HEK293 (cell line): ENCODE measurements at regions not wholly inside any gene's neighbourhood (a gene's known extent, or its start where the extent isn't known, plus 50 kb on each side); places are given as distances from the start of the nearest gene placed in this dataset.

Source experiments
- CTCF ChIA-PET: fragments of 350-600 bp; formaldehyde crosslinking; extraction: SDS; loops from one replicate; lab custom pipeline; 2021; ENCODE audit warnings: antibody characterized with exemption; lab: Yijun Ruan, JAX
- POLR2A ChIA-PET: fragments of 300-600 bp; formaldehyde crosslinking; extraction: SDS; loops from one replicate; lab custom pipeline; 2020; ENCODE audit warnings: antibody characterized with exemption, inconsistent platforms; lab: Yijun Ruan, JAX
- H3K27ac ChIP-seq: fragments of 200-500 bp; sonication (Bioruptor generic); 2 replicates; pipeline ENCODE4 v1.5.1; 2014; ENCODE audit warnings: low read depth, low read length, control low read depth, inconsistent platforms; ENCODE audit errors: extremely low read depth
- H3K36me3 ChIP-seq, 2 experiments: fragments of 200-500 bp in 1 of 2; sonication (Bioruptor generic) in 1 of 2; 1 replicate in 1 of 2; 2 replicates in 1 of 2; pipeline ENCODE4 v1.5.1; 2014 to 2017; ENCODE audit warnings: inconsistent platforms in 2 of 2, low read length in 2 of 2; ENCODE audit not compliant: control insufficient read depth in 2 of 2, insufficient read depth in 1 of 2
- H3K4me1 ChIP-seq: fragments of 200-500 bp; sonication (Bioruptor generic); 2 replicates; pipeline ENCODE4 v1.5.1; 2014; ENCODE audit warnings: mild to moderate bottlenecking, low read length, inconsistent platforms; ENCODE audit not compliant: control insufficient read depth, insufficient read depth
- H3K4me3 ChIP-seq: 2 replicates; pipeline ENCODE4 v1.5.1; 2011; ENCODE audit warnings: low read depth, mild to moderate bottlenecking, control low read depth, low read length, moderate library complexity
- H3K9me3 ChIP-seq: fragments of 200-500 bp; sonication (Bioruptor generic); 2 replicates; pipeline ENCODE4 v1.5.1; 2014; ENCODE audit warnings: low read depth, low read length, inconsistent platforms; ENCODE audit not compliant: control insufficient read depth, insufficient read depth
- BCL11B ChIP-seq: fragments of 450-650 bp; formaldehyde crosslinking; IDR thresholded peaks from 2 replicates; pipeline ENCODE4 v1.5.1; 2016; ENCODE audit warnings: low read depth, missing biosample characterization, missing genetic modification characterization
- GLI2 ChIP-seq: fragments of 450-650 bp; formaldehyde crosslinking; IDR thresholded peaks from 2 replicates; pipeline ENCODE4; 2017; ENCODE audit warnings: missing biosample characterization, missing genetic modification characterization, low read depth, borderline replicate concordance
- GLIS2 ChIP-seq: fragments of 450-650 bp; formaldehyde crosslinking; IDR thresholded peaks from 2 replicates; pipeline ENCODE4 v1.5.1; 2016; ENCODE audit warnings: missing biosample characterization, missing genetic modification characterization
- MZF1 ChIP-seq: fragments of 450-650 bp; formaldehyde crosslinking; IDR thresholded peaks from 2 replicates; pipeline ENCODE4 v1.5.1; 2017; ENCODE audit warnings: missing biosample characterization, missing genetic modification characterization, borderline replicate concordance
- SETDB1 ChIP-seq: IDR thresholded peaks from one replicate; pipeline ENCODE4 v1.6.1; 2017; ENCODE audit warnings: mild to moderate bottlenecking, low read length, moderate library complexity, mixed read lengths; ENCODE audit not compliant: insufficient read length
- YY2 ChIP-seq: fragments of 450-650 bp; formaldehyde crosslinking; IDR thresholded peaks from 2 replicates; pipeline ENCODE4 v1.5.1; 2016; ENCODE audit warnings: missing biosample characterization, missing genetic modification characterization
- ZNF114 ChIP-seq: fragments of 450-650 bp; formaldehyde crosslinking; IDR thresholded peaks from 2 replicates; pipeline ENCODE4 v1.5.0; 2017; ENCODE audit warnings: missing biosample characterization, missing genetic modification characterization
- ZNF121 ChIP-seq: fragments of 450-650 bp; formaldehyde crosslinking; IDR thresholded peaks from 2 replicates; pipeline ENCODE4 v1.5.1; 2016; ENCODE audit warnings: missing biosample characterization, missing genetic modification characterization
- ZNF184 ChIP-seq: fragments of 450-650 bp; IDR thresholded peaks from 2 replicates; pipeline ENCODE4 v1.5.1; 2018; ENCODE audit warnings: missing biosample characterization, mild to moderate bottlenecking, missing genetic modification characterization
- ZNF2 ChIP-seq: fragments of 450-650 bp; formaldehyde crosslinking; IDR thresholded peaks from 2 replicates; pipeline ENCODE4 v1.5.1; 2016; ENCODE audit warnings: missing biosample characterization, missing genetic modification characterization
- ZNF248 ChIP-seq: fragments of 450-650 bp; formaldehyde crosslinking; IDR thresholded peaks from 2 replicates; pipeline ENCODE4 v1.5.1; 2017; ENCODE audit warnings: missing biosample characterization, missing genetic modification characterization
- ZNF366 ChIP-seq: fragments of 450-650 bp; formaldehyde crosslinking; conservative IDR thresholded peaks from 2 replicates; pipeline ENCODE4 v1.5.1; 2016; ENCODE audit warnings: missing biosample characterization, missing genetic modification characterization
- ZNF549 ChIP-seq: fragments of 450-650 bp; IDR thresholded peaks from 2 replicates; pipeline ENCODE4 v1.5.1; 2018; ENCODE audit warnings: missing biosample characterization, missing genetic modification characterization, mild to moderate bottlenecking, inconsistent platforms, moderate library complexity
- ZNF558 ChIP-seq: fragments of 450-650 bp; formaldehyde crosslinking; IDR thresholded peaks from 2 replicates; pipeline ENCODE4 v1.5.1; 2016; ENCODE audit warnings: missing biosample characterization, missing genetic modification characterization
- ZNF596 ChIP-seq: fragments of 450-650 bp; IDR thresholded peaks from 2 replicates; pipeline ENCODE4 v1.5.0; 2018; ENCODE audit warnings: missing biosample characterization, mild to moderate bottlenecking, missing genetic modification characterization, moderate library complexity
- ZNF600 ChIP-seq: fragments of 450-650 bp; formaldehyde crosslinking; IDR thresholded peaks from 2 replicates; pipeline ENCODE4 v1.5.1; 2016; ENCODE audit warnings: missing biosample characterization, missing genetic modification characterization
- ZNF707 ChIP-seq: fragments of 450-650 bp; formaldehyde crosslinking; IDR thresholded peaks from 2 replicates; pipeline ENCODE4 v1.5.1; 2016; ENCODE audit warnings: missing biosample characterization, missing genetic modification characterization
- ZNF837 ChIP-seq: fragments of 450-650 bp; formaldehyde crosslinking; IDR thresholded peaks from 2 replicates; pipeline ENCODE4 v1.5.1; 2016; ENCODE audit warnings: missing biosample characterization, missing genetic modification characterization
- ZSCAN23 ChIP-seq: fragments of 450-650 bp; formaldehyde crosslinking; IDR thresholded peaks from 2 replicates; pipeline ENCODE4 v1.5.1; 2016; ENCODE audit warnings: missing biosample characterization, missing genetic modification characterization
- TF ChIP-seq, protein P1 (sequence below): fragments of 450-650 bp; formaldehyde crosslinking; IDR thresholded peaks from 2 replicates; pipeline ENCODE4 v1.5.1; 2016; ENCODE audit warnings: missing biosample characterization, missing genetic modification characterization
- TF ChIP-seq, protein P2 (sequence below): fragments of 450-650 bp; formaldehyde crosslinking; IDR thresholded peaks from 2 replicates; pipeline ENCODE4 v1.5.1; 2016; ENCODE audit warnings: missing biosample characterization, missing genetic modification characterization
- TF ChIP-seq, protein P3 (sequence below): fragments of 450-650 bp; formaldehyde crosslinking; IDR thresholded peaks from 2 replicates; pipeline ENCODE4 v1.5.1; 2016; ENCODE audit warnings: missing biosample characterization, missing genetic modification characterization

DNA sequence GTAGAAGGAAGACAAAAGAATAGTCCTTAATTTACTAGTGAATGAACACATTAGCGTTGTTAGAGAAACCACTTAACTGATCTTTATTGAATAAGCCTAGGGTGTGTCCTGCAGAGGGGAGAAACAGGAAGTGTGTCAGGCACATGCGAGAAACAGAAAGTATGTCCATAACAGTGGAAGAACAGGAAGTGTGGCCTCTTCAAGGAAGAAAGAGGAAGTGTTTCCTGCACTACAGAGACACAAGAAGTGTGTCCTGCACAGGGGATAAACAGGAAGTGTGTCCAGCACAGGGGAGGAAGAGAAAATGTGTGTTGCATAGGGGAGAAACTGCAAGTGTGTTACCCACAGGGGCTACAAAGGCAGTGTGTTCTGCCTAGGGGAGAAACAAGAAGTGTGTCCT is 539.6 kb upstream of the PRKX start (continued):
- TF ChIP-seq, protein P1, sequence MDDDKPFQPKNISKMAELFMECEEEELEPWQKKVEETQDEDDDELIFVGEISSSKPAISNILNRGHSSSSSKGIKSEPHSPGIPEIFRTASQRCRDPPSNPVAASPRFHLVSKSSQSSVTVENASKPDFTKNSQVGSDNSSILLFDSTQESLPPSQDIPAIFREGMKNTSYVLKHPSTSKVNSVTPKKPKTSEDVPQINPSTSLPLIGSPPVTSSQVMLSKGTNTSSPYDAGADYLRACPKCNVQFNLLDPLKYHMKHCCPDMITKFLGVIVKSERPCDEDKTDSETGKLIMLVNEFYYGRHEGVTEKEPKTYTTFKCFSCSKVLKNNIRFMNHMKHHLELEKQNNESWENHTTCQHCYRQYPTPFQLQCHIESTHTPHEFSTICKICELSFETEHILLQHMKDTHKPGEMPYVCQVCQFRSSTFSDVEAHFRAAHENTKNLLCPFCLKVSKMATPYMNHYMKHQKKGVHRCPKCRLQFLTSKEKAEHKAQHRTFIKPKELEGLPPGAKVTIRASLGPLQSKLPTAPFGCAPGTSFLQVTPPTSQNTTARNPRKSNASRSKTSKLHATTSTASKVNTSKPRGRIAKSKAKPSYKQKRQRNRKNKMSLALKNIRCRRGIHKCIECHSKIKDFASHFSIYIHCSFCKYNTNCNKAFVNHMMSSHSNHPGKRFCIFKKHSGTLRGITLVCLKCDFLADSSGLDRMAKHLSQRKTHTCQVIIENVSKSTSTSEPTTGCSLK (tag by site-specific recombination) = no peak
- TF ChIP-seq ZNF549 (tag by site-specific recombination) (no peak), SETDB1 (no peak), ZNF2 (tag by site-specific recombination) (no peak), GLI2 (no peak), BCL11B (no peak), ZNF184 (no peak)
- TF ChIP-seq, protein P2, sequence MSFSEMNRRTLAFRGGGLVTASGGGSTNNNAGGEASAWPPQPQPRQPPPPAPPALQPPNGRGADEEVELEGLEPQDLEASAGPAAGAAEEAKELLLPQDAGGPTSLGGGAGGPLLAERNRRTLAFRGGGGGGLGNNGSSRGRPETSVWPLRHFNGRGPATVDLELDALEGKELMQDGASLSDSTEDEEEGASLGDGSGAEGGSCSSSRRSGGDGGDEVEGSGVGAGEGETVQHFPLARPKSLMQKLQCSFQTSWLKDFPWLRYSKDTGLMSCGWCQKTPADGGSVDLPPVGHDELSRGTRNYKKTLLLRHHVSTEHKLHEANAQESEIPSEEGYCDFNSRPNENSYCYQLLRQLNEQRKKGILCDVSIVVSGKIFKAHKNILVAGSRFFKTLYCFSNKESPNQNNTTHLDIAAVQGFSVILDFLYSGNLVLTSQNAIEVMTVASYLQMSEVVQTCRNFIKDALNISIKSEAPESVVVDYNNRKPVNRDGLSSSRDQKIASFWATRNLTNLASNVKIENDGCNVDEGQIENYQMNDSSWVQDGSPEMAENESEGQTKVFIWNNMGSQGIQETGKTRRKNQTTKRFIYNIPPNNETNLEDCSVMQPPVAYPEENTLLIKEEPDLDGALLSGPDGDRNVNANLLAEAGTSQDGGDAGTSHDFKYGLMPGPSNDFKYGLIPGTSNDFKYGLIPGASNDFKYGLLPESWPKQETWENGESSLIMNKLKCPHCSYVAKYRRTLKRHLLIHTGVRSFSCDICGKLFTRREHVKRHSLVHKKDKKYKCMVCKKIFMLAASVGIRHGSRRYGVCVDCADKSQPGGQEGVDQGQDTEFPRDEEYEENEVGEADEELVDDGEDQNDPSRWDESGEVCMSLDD (tag by site-specific recombination) = no peak
- TF ChIP-seq, protein P3, sequence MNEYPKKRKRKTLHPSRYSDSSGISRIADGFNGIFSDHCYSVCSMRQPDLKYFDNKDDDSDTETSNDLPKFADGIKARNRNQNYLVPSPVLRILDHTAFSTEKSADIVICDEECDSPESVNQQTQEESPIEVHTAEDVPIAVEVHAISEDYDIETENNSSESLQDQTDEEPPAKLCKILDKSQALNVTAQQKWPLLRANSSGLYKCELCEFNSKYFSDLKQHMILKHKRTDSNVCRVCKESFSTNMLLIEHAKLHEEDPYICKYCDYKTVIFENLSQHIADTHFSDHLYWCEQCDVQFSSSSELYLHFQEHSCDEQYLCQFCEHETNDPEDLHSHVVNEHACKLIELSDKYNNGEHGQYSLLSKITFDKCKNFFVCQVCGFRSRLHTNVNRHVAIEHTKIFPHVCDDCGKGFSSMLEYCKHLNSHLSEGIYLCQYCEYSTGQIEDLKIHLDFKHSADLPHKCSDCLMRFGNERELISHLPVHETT (tag by site-specific recombination) = no peak
- TF ChIP-seq, all 188 proteins: peak for 0

DNA sequence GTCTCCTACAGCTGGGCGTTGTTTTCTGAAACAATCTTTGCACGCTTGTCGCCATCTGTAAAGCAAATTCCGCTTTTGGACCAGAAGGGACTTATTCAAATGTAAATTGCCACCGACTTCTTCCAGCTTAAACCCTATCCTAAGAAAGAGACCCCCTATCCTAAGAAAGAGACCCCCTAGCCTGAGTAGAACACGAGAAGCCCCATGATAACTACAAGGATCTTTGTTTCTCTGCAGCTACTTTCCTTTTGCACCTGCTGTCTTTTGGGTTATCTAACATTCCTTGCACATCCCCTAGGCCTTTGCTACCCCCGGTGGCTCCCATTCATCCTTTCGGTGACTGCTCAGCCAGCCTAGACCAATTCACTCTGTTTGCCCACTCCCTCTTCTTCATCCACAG is 536.0 kb upstream of the PRKX start:
- CTCF ChIA-PET = no interaction called here
- POLR2A ChIA-PET = no interaction called here
- Histone ChIP-seq H3K4me1 (no peaks in the 10 kb centered on the region), H3K36me3 (no peaks in the 10 kb centered on the region), H3K9me3 (no peaks in the 10 kb centered on the region), H3K27ac (no peak overlapping the region), H3K4me3 (no peak overlapping the region)
- no peak for TF ChIP-seq ZNF121
- TF ChIP-seq ZSCAN23 (tag by site-specific recombination) = no peak
- TF ChIP-seq GLIS2 = no peak
- TF ChIP-seq ZNF596 (tag by site-specific recombination) = no peak
- no peak for TF ChIP-seq ZNF558 (tag by site-specific recombination)
- TF ChIP-seq ZNF248 (tag by site-specific recombination) = no peak
- TF ChIP-seq ZNF366 (tag by site-specific recombination) = no peak
- TF ChIP-seq ZNF114 = no peak
- TF ChIP-seq MZF1 (tag by site-specific recombination) = no peak
- no peak for TF ChIP-seq ZNF707 (tag by site-specific recombination)
- TF ChIP-seq YY2 = no peak
- TF ChIP-seq ZNF600 (tag by site-specific recombination) = no peak
- TF ChIP-seq ZNF837 (tag by site-specific recombination) = no peak
